Ishikawa (cell line): ENCODE measurements at regions not wholly inside any gene's neighbourhood (a gene's known extent, or its start where the extent isn't known, plus 50 kb on each side); places are given as distances from the start of the nearest gene placed in this dataset.

ENCODE experiments used
- CEBPB ChIP-seq: IDR thresholded peaks from 2 replicates; pipeline ENCODE4 v1.6.1; 2012
- CREB1 ChIP-seq: IDR thresholded peaks from 2 replicates; pipeline ENCODE4 v1.6.1; 2012; ENCODE audit warnings: low read depth
- EGR1 ChIP-seq: IDR thresholded peaks from 2 replicates; pipeline ENCODE4 v1.6.1; 2012
- EP300 ChIP-seq: IDR thresholded peaks from 2 replicates; pipeline ENCODE4 v1.6.1; 2012; ENCODE audit warnings: borderline replicate concordance
- FOXM1 ChIP-seq: IDR thresholded peaks from 2 replicates; pipeline ENCODE4 v1.6.1; 2012; ENCODE audit warnings: low read depth, borderline replicate concordance
- NFIC ChIP-seq: IDR thresholded peaks from 2 replicates; pipeline ENCODE4 v1.6.1; 2012
- RAD21 ChIP-seq: IDR thresholded peaks from 2 replicates; pipeline ENCODE4 v1.6.1; 2012; ENCODE audit warnings: low read depth
- TAF1 ChIP-seq: IDR thresholded peaks from 2 replicates; pipeline ENCODE4 v1.6.1; 2012; ENCODE audit warnings: low read depth, mild to moderate bottlenecking
- TCF12 ChIP-seq: IDR thresholded peaks from 2 replicates; pipeline ENCODE4 v1.6.1; 2012; ENCODE audit warnings: low read depth
- YY1 ChIP-seq: IDR thresholded peaks from 2 replicates; pipeline ENCODE4 v1.6.1; 2012; ENCODE audit warnings: low read depth
- ZBTB7A ChIP-seq: IDR thresholded peaks from 2 replicates; pipeline ENCODE4 v1.6.1; 2012; ENCODE audit warnings: low read depth
- TF ChIP-seq, protein P1 (sequence below): IDR thresholded peaks from 2 replicates; pipeline ENCODE4 v1.6.1; 2012
- TF ChIP-seq, protein P2 (sequence below): IDR thresholded peaks from 2 replicates; pipeline ENCODE4 v1.6.1; 2012; ENCODE audit warnings: low read depth, mild to moderate bottlenecking
- TF ChIP-seq, protein P3 (sequence below): IDR thresholded peaks from 2 replicates; pipeline ENCODE4 v1.6.1; 2012

DNA sequence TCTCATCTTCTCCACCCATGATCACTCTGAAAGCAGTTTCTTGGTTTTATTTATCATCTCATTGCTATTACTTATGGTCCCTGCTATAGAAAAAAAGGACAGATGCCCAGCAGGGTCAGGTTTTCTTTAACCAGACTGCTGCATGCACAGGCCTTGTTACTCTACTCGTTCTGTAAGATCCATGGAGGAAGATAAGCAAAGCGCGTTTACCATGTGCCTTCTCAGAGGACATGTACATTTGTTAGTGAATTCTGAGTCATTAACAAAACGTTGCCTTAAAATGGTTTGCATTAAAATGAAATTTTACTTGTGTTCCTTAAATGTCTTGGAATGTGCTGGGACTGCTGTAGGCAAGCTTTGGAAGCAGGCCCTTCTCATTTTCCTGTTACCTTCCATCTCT, 657.3 kb upstream of the KCNMB2 start:
- TF ChIP-seq, protein P1, sequence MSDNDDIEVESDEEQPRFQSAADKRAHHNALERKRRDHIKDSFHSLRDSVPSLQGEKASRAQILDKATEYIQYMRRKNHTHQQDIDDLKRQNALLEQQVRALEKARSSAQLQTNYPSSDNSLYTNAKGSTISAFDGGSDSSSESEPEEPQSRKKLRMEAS, result no peak
- TF ChIP-seq NFIC (no peak), TAF1 (no peak), FOXM1 (no peak), ZBTB7A (no peak), CREB1 (no peak), RAD21 (no peak), EP300 (no peak), YY1 (no peak), TCF12 (no peak), CEBPB (no peak), EGR1 (no peak)
- TF ChIP-seq, protein P2, sequence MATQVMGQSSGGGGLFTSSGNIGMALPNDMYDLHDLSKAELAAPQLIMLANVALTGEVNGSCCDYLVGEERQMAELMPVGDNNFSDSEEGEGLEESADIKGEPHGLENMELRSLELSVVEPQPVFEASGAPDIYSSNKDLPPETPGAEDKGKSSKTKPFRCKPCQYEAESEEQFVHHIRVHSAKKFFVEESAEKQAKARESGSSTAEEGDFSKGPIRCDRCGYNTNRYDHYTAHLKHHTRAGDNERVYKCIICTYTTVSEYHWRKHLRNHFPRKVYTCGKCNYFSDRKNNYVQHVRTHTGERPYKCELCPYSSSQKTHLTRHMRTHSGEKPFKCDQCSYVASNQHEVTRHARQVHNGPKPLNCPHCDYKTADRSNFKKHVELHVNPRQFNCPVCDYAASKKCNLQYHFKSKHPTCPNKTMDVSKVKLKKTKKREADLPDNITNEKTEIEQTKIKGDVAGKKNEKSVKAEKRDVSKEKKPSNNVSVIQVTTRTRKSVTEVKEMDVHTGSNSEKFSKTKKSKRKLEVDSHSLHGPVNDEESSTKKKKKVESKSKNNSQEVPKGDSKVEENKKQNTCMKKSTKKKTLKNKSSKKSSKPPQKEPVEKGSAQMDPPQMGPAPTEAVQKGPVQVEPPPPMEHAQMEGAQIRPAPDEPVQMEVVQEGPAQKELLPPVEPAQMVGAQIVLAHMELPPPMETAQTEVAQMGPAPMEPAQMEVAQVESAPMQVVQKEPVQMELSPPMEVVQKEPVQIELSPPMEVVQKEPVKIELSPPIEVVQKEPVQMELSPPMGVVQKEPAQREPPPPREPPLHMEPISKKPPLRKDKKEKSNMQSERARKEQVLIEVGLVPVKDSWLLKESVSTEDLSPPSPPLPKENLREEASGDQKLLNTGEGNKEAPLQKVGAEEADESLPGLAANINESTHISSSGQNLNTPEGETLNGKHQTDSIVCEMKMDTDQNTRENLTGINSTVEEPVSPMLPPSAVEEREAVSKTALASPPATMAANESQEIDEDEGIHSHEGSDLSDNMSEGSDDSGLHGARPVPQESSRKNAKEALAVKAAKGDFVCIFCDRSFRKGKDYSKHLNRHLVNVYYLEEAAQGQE, result no peak
- TF ChIP-seq, protein P3, sequence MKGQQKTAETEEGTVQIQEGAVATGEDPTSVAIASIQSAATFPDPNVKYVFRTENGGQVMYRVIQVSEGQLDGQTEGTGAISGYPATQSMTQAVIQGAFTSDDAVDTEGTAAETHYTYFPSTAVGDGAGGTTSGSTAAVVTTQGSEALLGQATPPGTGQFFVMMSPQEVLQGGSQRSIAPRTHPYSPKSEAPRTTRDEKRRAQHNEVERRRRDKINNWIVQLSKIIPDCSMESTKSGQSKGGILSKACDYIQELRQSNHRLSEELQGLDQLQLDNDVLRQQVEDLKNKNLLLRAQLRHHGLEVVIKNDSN, result no peak
